ENCODE measurements at regions not wholly inside any gene's neighbourhood (a gene's known extent, or its start where the extent isn't known, plus 50 kb on each side); places are given as distances from the start of the nearest gene placed in this dataset.

DNA sequence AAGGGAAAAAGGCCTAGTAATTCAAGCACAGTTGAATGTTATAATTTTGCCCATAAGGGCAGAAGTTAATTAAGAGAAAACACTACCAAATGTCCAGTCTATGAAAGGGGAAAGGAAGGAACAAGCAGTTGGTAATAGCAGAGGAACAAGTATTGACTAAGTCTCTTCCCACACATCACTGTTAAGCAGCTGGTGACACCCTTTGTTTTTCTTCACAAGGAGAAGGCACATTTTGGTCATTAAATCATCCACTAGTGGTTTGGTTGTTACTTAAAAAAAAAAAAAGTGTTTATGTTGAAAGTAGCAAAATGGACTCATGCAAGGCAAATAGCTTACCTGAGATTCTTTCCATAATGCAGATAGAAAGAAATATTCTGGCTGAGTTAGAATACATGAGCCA, 321.4 kb upstream of the NECTIN3 start:
- TF ChIP-seq, protein P1, sequence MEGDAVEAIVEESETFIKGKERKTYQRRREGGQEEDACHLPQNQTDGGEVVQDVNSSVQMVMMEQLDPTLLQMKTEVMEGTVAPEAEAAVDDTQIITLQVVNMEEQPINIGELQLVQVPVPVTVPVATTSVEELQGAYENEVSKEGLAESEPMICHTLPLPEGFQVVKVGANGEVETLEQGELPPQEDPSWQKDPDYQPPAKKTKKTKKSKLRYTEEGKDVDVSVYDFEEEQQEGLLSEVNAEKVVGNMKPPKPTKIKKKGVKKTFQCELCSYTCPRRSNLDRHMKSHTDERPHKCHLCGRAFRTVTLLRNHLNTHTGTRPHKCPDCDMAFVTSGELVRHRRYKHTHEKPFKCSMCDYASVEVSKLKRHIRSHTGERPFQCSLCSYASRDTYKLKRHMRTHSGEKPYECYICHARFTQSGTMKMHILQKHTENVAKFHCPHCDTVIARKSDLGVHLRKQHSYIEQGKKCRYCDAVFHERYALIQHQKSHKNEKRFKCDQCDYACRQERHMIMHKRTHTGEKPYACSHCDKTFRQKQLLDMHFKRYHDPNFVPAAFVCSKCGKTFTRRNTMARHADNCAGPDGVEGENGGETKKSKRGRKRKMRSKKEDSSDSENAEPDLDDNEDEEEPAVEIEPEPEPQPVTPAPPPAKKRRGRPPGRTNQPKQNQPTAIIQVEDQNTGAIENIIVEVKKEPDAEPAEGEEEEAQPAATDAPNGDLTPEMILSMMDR (IDR thresholded peaks at IDR 0.05; ENCODE audit: poor library complexity, severe bottlenecking) = no peak
- TF ChIP-seq, protein P2, sequence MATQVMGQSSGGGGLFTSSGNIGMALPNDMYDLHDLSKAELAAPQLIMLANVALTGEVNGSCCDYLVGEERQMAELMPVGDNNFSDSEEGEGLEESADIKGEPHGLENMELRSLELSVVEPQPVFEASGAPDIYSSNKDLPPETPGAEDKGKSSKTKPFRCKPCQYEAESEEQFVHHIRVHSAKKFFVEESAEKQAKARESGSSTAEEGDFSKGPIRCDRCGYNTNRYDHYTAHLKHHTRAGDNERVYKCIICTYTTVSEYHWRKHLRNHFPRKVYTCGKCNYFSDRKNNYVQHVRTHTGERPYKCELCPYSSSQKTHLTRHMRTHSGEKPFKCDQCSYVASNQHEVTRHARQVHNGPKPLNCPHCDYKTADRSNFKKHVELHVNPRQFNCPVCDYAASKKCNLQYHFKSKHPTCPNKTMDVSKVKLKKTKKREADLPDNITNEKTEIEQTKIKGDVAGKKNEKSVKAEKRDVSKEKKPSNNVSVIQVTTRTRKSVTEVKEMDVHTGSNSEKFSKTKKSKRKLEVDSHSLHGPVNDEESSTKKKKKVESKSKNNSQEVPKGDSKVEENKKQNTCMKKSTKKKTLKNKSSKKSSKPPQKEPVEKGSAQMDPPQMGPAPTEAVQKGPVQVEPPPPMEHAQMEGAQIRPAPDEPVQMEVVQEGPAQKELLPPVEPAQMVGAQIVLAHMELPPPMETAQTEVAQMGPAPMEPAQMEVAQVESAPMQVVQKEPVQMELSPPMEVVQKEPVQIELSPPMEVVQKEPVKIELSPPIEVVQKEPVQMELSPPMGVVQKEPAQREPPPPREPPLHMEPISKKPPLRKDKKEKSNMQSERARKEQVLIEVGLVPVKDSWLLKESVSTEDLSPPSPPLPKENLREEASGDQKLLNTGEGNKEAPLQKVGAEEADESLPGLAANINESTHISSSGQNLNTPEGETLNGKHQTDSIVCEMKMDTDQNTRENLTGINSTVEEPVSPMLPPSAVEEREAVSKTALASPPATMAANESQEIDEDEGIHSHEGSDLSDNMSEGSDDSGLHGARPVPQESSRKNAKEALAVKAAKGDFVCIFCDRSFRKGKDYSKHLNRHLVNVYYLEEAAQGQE (IDR thresholded peaks at IDR 0.05; ENCODE audit: borderline replicate concordance) = no peak
- no peak for TF ChIP-seq POLR2AphosphoS5 (IDR thresholded peaks at IDR 0.05)
- TF ChIP-seq EZH2 (IDR thresholded peaks at IDR 0.05; ENCODE audit: borderline replicate concordance, insufficient read depth, low read length, poor library complexity, severe bottlenecking) = no peak
